DMS79 (cell line): ENCODE measurements at regions not wholly inside any gene's neighbourhood (a gene's known extent, or its start where the extent isn't known, plus 50 kb on each side); places are given as distances from the start of the nearest gene placed in this dataset.

ENCODE experiments used
- DNase-seq: peaks from one replicate; lab custom pipeline; 2025; lab: John Stamatoyannopoulos, UW

- DNase-seq: no peak
These were observed 119.7 kb upstream of the PCDH7 start for GRCh38 chr4:30600246-30601017.

- no peak for DNase-seq
These were observed 118.9 kb upstream of the PCDH7 start for GRCh38 chr4:30601070-30601865.

GRCh38 chr4:30605616-30606190 is 114.5 kb upstream of the PCDH7 start:
- DNase-seq: no peak

GRCh38 chr4:30610361-30610760 is 109.8 kb upstream of the PCDH7 start:
- no peak for DNase-seq

GRCh38 chr4:30614771-30615170 is 105.4 kb upstream of the PCDH7 start:
- DNase-seq: no peak

GRCh38 chr4:30616942-30617646 is 103.1 kb upstream of the PCDH7 start:
- no peak for DNase-seq

GRCh38 chr4:30617836-30618235 is 102.3 kb upstream of the PCDH7 start:
- no peak for DNase-seq

- no peak for DNase-seq
These were observed 100.5 kb upstream of the PCDH7 start for GRCh38 chr4:30619679-30620078.

- DNase-seq: no peak
These were observed 99.5 kb upstream of the PCDH7 start for GRCh38 chr4:30620711-30621110.

GRCh38 chr4:30630431-30630830 is 89.7 kb upstream of the PCDH7 start:
- no peak for DNase-seq

GRCh38 chr4:30632751-30633150 is 87.4 kb upstream of the PCDH7 start:
- no peak for DNase-seq

- DNase-seq: no peak
These were observed 78.8 kb upstream of the PCDH7 start for GRCh38 chr4:30641345-30641744.

- no peak for DNase-seq
These were observed 77.6 kb upstream of the PCDH7 start for GRCh38 chr4:30642567-30642966.

- DNase-seq: no peak
These were observed 66.9 kb upstream of the PCDH7 start for GRCh38 chr4:30653291-30653690.

GRCh38 chr4:30656828-30657227 is 63.3 kb upstream of the PCDH7 start:
- DNase-seq: no peak

- no peak for DNase-seq
These were observed 52.2 kb upstream of the PCDH7 start for GRCh38 chr4:30667919-30668318.

- DNase-seq: no peak
These were observed 50.0 kb upstream of the PCDH7 start for GRCh38 chr4:30670206-30670605.
